ENCODE measurements at regions not wholly inside any gene's neighbourhood (a gene's known extent, or its start where the extent isn't known, plus 50 kb on each side); places are given as distances from the start of the nearest gene placed in this dataset.
"Not testable (repeated sequence)": the region's sequence is repeated elsewhere in the genome, so short reads cannot be mapped to it uniquely, and the experiment has no call there.

DNA sequence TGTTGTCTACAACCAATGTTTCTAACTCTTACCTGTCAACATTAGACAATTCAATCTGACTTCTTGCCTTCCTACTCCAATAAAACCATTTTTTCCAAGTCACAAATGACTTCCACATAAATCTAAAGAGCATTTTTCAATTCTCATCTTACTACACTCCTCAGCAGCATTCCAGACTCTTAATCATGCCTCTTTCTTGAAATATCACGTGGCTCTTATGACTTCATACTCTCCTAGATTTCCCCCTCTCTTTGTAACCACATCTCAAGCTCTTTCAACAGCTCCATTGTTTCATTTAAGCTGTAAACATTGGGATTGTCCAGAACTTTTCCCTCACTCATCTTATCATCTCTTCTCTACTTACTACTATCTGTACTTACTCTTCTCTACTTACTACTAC lies 666.6 kb downstream of the TTLL7 start:
- H3K27ac Mint-ChIP-seq; H3K4me3 Mint-ChIP-seq; H3K9me3 Mint-ChIP-seq; H3K4me1 Mint-ChIP-seq (ENCODE audit: low read depth); H3K27me3 Mint-ChIP-seq (ENCODE audit: low read depth); H3K36me3 Mint-ChIP-seq (ENCODE audit: low read depth): not testable (repeated sequence)

GRCh38 chr1:83318366-83318765 lies 680.6 kb downstream of the TTLL7 start:
- no peaks in the 10 kb centered on the region for H3K36me3 Mint-ChIP-seq (ENCODE audit: low read depth)
- H3K27me3 Mint-ChIP-seq (ENCODE audit: low read depth) = no peaks in the 10 kb centered on the region
- H3K27ac Mint-ChIP-seq = no peak overlapping the region
- no peaks in the 10 kb centered on the region for H3K4me1 Mint-ChIP-seq (ENCODE audit: low read depth)
- peaks cover 4% of the 10 kb centered on the region for H3K9me3 Mint-ChIP-seq
- H3K4me3 Mint-ChIP-seq = no peak overlapping the region

GRCh38 chr1:83315446-83315845 lies 683.5 kb downstream of the TTLL7 start:
- not testable (repeated sequence) for H3K9me3 Mint-ChIP-seq; H3K27ac Mint-ChIP-seq; H3K36me3 Mint-ChIP-seq (ENCODE audit: low read depth); H3K4me1 Mint-ChIP-seq (ENCODE audit: low read depth); H3K27me3 Mint-ChIP-seq (ENCODE audit: low read depth); H3K4me3 Mint-ChIP-seq

GRCh38 chr1:83310161-83310560 lies 688.8 kb downstream of the TTLL7 start:
- H3K27me3 Mint-ChIP-seq (ENCODE audit: low read depth); H3K4me1 Mint-ChIP-seq (ENCODE audit: low read depth); H3K4me3 Mint-ChIP-seq: not testable (repeated sequence)

DNA sequence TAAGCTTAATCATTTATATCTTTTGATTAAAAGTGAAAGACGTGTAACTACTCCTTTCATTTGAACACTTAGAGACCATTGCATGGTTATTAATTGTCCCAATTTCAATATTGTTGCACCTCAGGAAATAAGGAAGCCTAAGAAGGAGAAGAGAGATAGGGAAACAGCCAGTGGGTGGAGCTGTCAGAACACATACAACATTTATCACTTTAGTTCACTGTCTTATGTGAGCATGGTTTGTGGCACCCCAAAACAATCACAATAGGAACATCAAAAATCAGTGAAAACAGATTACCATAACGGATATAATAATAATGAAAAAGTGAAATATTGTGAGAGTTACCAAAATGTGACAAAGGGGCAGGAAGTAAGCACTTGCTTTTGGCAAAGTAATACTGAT lies 689.9 kb downstream of the TTLL7 start:
- not testable (repeated sequence) for H3K9me3 Mint-ChIP-seq; H3K4me3 Mint-ChIP-seq; H3K27me3 Mint-ChIP-seq (ENCODE audit: low read depth); H3K27ac Mint-ChIP-seq; H3K36me3 Mint-ChIP-seq (ENCODE audit: low read depth); H3K4me1 Mint-ChIP-seq (ENCODE audit: low read depth)

More at GRCh38 chr1:83310161-83310560, 688.8 kb downstream of the TTLL7 start:
- not testable (repeated sequence) for H3K9me3 Mint-ChIP-seq; H3K27ac Mint-ChIP-seq; H3K36me3 Mint-ChIP-seq (ENCODE audit: low read depth)

- H3K9me3 Mint-ChIP-seq; H3K36me3 Mint-ChIP-seq (ENCODE audit: low read depth); H3K4me1 Mint-ChIP-seq (ENCODE audit: low read depth); H3K27me3 Mint-ChIP-seq (ENCODE audit: low read depth); H3K4me3 Mint-ChIP-seq; H3K27ac Mint-ChIP-seq: not testable (repeated sequence)
Observed at GRCh38 chr1:83306811-83307210, 692.1 kb downstream of the TTLL7 start.

DNA sequence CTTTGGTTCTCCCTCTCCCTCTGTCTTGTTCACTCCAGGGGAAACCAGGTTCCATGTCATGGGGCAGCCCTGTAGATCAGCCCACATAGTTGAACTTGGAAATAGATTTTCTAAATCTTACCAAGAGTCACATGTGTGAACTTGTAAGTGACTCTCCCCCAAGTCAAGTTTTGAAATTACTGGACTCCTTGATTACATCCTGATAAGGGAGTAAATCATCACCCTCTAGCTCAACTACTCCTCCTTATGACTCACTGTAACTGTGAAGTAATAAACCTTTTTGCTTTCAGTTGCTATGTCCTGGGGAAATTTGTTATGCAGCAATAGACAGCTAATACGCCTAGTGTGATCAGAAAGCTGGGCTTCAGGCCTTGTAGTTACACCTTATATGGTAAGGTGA lies 703.3 kb downstream of the TTLL7 start:
- not testable (repeated sequence) for H3K27me3 Mint-ChIP-seq (ENCODE audit: low read depth); H3K4me3 Mint-ChIP-seq; H3K4me1 Mint-ChIP-seq (ENCODE audit: low read depth); H3K36me3 Mint-ChIP-seq (ENCODE audit: low read depth); H3K27ac Mint-ChIP-seq
- peaks cover 26% of the 10 kb centered on the region for H3K9me3 Mint-ChIP-seq

GRCh38 chr1:83287391-83287790 lies 711.5 kb downstream of the TTLL7 start:
- not testable (repeated sequence) for H3K9me3 Mint-ChIP-seq; H3K4me1 Mint-ChIP-seq (ENCODE audit: low read depth); H3K36me3 Mint-ChIP-seq (ENCODE audit: low read depth); H3K27ac Mint-ChIP-seq; H3K27me3 Mint-ChIP-seq (ENCODE audit: low read depth); H3K4me3 Mint-ChIP-seq

GRCh38 chr1:83274656-83275055 lies 724.3 kb downstream of the TTLL7 start:
- not testable (repeated sequence) for H3K27me3 Mint-ChIP-seq (ENCODE audit: low read depth); H3K4me1 Mint-ChIP-seq (ENCODE audit: low read depth); H3K36me3 Mint-ChIP-seq (ENCODE audit: low read depth); H3K27ac Mint-ChIP-seq; H3K9me3 Mint-ChIP-seq; H3K4me3 Mint-ChIP-seq

DNA sequence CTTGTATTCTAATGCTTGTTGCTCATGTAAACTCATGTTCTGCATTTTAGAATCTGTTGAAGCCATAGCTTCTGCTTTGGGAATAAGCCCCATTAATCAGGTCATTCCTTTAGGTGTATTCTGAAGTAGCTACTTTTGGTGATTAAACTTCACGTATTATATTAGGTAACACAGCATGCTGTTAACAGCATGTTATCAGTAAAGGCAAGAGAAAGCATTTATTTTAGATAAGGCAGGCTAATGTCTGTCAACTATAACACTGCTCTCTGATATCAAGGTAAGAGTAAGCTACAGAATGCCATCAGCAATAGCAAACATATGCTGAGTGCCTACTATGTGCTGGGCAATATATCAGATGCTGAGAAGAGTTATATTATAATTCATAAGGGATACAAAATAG lies 726.4 kb downstream of the TTLL7 start:
- H3K27me3 Mint-ChIP-seq (ENCODE audit: low read depth); H3K27ac Mint-ChIP-seq; H3K4me3 Mint-ChIP-seq; H3K9me3 Mint-ChIP-seq; H3K4me1 Mint-ChIP-seq (ENCODE audit: low read depth); H3K36me3 Mint-ChIP-seq (ENCODE audit: low read depth): not testable (repeated sequence)

- not testable (repeated sequence) for H3K27ac Mint-ChIP-seq; H3K4me3 Mint-ChIP-seq; H3K27me3 Mint-ChIP-seq (ENCODE audit: low read depth); H3K36me3 Mint-ChIP-seq (ENCODE audit: low read depth); H3K9me3 Mint-ChIP-seq; H3K4me1 Mint-ChIP-seq (ENCODE audit: low read depth)
Observed at GRCh38 chr1:83271834-83272233, 727.1 kb downstream of the TTLL7 start.

DNA sequence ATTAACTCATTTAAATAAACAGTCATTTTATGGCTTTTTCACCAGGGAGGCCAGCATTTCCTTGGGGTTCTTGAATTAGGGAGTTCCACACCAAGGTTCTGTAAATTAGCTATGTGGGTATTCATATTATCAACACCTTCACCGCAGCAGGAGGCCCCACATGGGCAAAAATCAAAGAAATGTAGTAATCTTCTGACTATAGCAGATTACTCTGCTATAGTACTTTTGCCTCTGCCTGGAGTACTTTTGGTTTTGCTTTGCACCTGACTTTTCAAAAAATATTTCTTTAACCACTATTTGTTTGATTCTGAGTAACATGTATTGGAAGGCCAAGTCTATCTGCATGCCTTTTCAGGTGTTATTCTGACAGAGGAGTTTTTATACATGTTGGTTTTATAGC lies 728.1 kb downstream of the TTLL7 start:
- H3K36me3 Mint-ChIP-seq (ENCODE audit: low read depth); H3K4me3 Mint-ChIP-seq; H3K9me3 Mint-ChIP-seq; H3K27me3 Mint-ChIP-seq (ENCODE audit: low read depth); H3K4me1 Mint-ChIP-seq (ENCODE audit: low read depth); H3K27ac Mint-ChIP-seq: not testable (repeated sequence)

DNA sequence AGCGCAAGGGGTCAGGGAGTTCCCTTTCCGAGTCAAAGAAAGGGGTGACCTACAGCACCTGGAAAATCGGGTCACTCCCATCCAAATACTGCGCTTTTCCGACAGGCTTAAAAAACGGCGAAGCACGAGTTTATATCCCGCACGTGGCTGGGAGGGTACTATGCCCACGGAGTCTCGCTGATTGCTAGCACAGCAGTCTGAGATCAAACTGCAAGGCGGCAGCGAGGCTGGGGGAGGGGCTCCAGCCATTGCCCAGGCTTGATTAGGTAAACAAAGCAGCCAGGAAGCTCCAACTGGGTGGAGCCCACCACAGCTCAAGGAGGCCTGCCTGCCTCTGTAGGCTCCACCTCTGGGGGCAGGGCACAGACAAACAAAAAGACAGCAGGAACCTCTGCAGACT lies 735.1 kb downstream of the TTLL7 start:
- not testable (repeated sequence) for H3K4me3 Mint-ChIP-seq; H3K27me3 Mint-ChIP-seq (ENCODE audit: low read depth); H3K27ac Mint-ChIP-seq; H3K9me3 Mint-ChIP-seq; H3K4me1 Mint-ChIP-seq (ENCODE audit: low read depth); H3K36me3 Mint-ChIP-seq (ENCODE audit: low read depth)

DNA sequence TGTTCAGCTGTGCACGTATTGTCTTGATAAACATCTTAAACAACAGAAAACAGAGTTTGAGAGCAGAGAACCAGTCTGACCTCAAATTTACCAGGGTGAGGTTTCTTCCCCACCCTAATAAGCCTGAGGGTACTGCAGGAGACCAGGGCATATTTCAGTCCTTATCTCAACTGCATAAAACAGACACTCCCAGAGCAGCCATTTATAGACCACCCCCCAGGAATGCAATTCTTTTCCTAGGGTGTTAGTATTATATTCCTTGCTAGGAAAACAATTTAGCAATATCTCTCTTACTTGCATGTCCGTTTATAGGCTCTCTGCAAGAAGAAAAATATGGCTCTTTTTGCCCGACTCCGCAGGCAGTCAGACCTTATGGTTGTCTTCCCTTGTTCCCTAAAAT lies 747.2 kb downstream of the TTLL7 start:
- peaks cover 10% of the 10 kb centered on the region for H3K9me3 Mint-ChIP-seq
- H3K27me3 Mint-ChIP-seq (ENCODE audit: low read depth); H3K36me3 Mint-ChIP-seq (ENCODE audit: low read depth); H3K4me3 Mint-ChIP-seq; H3K27ac Mint-ChIP-seq; H3K4me1 Mint-ChIP-seq (ENCODE audit: low read depth): not testable (repeated sequence)

DNA sequence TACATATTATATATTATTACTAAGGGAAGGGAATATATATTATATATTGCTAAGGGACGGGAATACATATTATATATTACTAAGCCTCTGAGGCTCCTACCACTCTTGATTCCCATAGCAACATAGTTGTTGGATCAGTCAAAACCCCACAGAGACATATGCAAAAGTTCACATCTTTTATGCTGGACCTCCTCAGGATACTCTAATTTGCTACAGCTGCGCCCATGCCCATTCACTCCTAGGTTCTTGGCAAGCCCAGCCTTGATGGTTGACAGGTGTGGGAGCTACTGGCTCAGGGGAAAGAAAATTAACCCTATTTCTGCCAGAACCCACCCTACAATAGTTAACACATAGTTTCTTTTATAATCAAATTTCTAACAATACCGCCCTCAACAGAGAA lies 752.2 kb downstream of the TTLL7 start:
- peaks cover 10% of the 10 kb centered on the region for H3K9me3 Mint-ChIP-seq
- not testable (repeated sequence) for H3K27me3 Mint-ChIP-seq (ENCODE audit: low read depth); H3K36me3 Mint-ChIP-seq (ENCODE audit: low read depth); H3K4me1 Mint-ChIP-seq (ENCODE audit: low read depth); H3K4me3 Mint-ChIP-seq; H3K27ac Mint-ChIP-seq

- H3K4me3 Mint-ChIP-seq; H3K27me3 Mint-ChIP-seq (ENCODE audit: low read depth); H3K36me3 Mint-ChIP-seq (ENCODE audit: low read depth); H3K27ac Mint-ChIP-seq; H3K9me3 Mint-ChIP-seq; H3K4me1 Mint-ChIP-seq (ENCODE audit: low read depth): not testable (repeated sequence)
Observed at GRCh38 chr1:83244832-83245231, 754.1 kb downstream of the TTLL7 start.

- not testable (repeated sequence) for H3K4me1 Mint-ChIP-seq (ENCODE audit: low read depth); H3K4me3 Mint-ChIP-seq; H3K9me3 Mint-ChIP-seq; H3K27ac Mint-ChIP-seq; H3K36me3 Mint-ChIP-seq (ENCODE audit: low read depth); H3K27me3 Mint-ChIP-seq (ENCODE audit: low read depth)
Observed at GRCh38 chr1:83239568-83239967, 759.4 kb downstream of the TTLL7 start.

Measured in T-helper 1 cell treated with Interleukin-12 subunit alpha and Interleukin-12 subunit beta and Interleukin-4 antibody, amounts not matched to agents 30 μg/mL and 1 μg/mL, for 36 hours (primary cell).